ENCODE measurements at regions not wholly inside any gene's neighbourhood (a gene's known extent, or its start where the extent isn't known, plus 50 kb on each side); places are given as distances from the start of the nearest gene placed in this dataset.

DNA sequence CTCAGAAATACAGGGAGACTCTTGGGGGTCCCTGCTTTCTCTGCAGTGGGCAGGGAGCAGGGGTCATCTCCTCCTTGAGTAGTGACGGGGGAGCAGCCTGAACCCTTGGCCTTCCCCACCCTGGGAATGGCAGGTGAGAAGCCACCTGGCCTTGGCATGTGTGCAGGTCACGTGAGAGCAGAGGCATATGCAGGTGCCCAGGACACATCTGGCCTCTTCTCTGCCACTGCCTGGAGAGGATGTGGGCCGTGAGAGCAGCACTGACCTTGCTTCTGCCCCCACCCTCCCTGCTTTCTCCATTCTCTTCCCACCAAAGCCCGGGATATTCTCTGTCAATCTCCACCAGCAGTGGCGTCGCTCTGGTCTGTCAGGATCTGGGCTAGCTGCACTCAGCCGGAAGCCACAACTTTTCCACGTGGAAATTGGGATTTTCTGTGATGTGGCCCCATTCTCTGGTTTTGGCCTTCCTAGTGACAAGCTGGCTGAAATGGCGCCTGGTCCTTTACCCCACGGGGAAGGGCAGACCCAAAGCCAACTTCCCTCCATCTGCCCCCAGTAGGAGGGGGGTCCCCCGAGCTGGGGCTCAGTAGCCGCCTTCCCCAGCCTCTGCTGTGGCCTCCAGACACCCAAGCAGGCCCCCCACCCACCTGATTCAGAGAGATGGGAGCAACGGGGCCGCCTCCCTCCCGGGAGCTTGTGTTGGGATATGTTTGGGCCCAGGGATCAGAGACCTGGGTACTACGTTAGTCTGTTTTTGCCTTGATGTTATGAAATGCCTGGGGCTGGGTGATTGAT lies 70.4 kb upstream of the FCN1 start:
- DNase-seq (ENCODE audit: low spot score), result no peak

GRCh38 chr9:134988706-134989105 lies 71.0 kb upstream of the FCN1 start:
- no peak for DNase-seq (ENCODE audit: low spot score)

DNA sequence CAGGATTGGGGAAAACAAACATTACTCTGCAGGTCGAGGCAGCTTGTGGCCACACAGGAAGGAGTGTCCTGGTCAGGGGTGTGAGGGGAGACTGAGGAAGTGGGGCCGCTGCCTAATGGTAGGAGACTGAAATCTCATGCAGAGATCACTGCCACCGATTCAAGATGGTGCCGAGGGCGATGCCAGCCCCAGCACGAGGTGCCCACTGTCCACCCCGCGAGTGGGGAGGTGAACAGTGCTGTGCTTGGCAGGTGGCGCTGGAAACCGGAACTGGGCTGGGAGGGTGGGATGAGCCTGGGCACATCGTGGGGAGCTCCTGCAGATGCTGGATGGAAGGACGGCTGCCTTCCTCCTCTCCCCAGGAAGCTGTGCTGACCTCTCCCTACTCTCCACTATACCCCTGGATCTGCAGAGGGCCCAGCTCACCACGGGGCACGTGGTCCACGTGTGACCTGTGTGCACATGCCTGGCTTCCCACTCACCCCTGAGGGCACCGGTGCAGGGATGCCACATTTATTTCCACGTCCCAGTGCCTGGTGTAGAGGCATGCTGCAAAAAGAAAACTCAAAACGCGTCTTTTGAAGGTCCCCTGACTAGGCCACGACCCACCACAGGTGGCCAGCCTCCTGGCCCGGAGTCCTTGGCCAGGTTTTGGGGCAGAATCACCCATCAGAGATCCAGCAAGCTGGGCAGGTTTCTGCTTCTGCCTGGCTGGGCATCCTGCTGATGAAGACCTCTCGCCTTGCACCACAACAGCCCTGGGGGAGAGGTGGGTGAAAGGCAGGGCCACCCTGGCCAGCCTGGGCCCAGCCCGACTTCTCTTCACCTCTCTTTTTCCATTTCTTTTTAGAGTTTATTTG lies 71.7 kb upstream of the FCN1 start:
- DNase-seq (ENCODE audit: low spot score), result no peak

- DNase-seq (ENCODE audit: low spot score), result no peak
These were observed 74.4 kb upstream of the FCN1 start for GRCh38 chr9:134991808-134992754.

- no peak for DNase-seq (ENCODE audit: low spot score)
These were observed 75.0 kb upstream of the FCN1 start for GRCh38 chr9:134992755-134993124.

DNA sequence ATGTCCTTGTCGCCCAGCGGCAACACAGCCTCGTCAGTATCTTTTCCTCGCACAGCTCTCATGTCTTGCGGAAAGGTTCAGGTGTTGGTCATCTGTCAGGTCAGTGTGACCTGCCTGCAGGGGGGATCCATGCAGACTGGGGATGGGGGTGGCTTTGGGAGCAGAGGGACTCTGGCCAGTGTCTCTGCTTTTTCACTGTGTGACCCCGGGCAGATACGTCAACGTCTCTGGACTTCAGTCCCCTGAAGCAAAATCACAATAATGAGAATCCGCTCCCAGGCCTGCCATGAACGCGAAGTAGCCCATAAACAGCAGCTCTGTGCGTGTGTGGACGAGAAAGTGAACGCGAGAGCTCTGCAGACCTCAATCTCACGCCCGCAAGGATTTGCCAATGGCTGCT lies 75.7 kb upstream of the FCN1 start:
- DNase-seq (ENCODE audit: low spot score), result no peak

DNA sequence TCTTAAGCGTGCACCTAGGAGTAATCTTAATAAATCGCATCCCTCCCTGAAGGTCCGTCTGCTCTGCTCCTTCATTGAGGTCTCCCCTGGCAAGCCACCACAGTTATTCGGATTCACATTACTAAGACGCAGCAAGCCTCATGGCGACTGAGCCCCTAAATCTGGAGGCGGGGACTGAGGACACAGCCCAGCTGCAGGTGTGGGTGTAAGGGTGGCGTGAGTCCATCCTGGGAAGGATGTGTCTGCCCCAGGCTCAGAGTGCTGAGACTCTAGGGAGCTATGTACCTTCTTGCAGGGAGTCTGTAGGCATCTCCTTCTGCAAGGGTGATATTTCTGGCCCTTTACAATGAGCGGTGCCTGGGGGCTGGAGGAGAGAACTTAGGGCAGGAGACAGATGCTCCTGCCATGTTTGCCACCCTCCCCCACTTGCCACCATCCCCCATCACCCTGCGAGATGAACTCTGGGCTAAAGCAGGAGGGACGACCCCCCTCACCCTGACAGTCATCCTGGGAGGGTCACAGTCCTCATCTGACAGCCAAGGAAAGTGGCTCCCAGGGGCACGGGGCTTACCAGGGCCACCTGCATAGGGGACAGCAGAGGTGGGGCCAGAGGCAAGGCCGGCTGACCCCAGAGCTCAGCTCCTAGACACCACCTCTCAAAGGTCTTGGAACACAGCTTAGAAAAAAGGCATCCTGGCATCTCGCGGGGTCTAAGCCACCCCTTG lies 76.4 kb upstream of the FCN1 start:
- DNase-seq (ENCODE audit: low spot score), result no peak

DNA sequence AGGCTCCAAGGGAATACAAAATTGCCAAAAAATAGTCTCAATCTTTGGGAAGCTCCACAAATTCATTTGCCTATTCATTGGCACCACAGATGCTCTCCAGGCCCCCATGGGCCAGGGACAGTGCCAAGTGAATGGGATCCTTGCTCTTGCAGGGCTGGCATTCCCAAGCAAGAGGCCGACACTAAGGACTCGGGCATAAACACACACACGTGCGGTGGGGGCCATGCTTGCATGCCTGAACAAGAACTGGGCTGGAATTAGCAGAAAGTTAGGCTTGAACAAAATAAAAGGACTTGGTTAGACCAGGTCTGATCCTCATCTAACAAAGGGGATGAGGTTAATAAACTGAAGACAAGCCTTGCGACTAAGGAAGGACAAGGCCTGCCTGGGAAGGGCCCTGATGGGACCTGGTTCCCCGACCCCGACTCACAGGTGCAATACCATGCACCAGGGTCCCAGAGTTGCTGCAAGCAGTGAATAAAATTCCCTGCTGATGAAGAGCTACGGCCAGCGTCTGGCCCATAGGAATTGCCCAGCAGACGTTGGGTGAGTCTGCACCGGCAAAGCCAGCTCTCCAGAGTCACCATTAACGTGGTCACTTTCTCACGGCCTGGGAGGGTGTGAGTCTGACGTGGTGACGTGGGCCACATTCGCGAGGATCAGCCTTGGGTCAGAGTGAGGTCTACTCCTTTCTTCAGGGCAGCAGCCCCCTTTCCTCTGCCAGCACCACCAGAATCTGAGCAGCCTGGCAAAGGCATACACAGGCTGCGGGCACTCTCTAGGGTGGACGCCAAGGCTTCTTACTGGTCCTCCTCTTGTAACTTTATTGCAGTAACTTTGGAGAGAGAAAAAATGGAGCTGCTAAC lies 77.4 kb upstream of the FCN1 start:
- no peak for DNase-seq (ENCODE audit: low spot score)

GRCh38 chr9:134995792-134996120 lies 78.0 kb upstream of the FCN1 start:
- DNase-seq (ENCODE audit: low spot score), result no peak

DNA sequence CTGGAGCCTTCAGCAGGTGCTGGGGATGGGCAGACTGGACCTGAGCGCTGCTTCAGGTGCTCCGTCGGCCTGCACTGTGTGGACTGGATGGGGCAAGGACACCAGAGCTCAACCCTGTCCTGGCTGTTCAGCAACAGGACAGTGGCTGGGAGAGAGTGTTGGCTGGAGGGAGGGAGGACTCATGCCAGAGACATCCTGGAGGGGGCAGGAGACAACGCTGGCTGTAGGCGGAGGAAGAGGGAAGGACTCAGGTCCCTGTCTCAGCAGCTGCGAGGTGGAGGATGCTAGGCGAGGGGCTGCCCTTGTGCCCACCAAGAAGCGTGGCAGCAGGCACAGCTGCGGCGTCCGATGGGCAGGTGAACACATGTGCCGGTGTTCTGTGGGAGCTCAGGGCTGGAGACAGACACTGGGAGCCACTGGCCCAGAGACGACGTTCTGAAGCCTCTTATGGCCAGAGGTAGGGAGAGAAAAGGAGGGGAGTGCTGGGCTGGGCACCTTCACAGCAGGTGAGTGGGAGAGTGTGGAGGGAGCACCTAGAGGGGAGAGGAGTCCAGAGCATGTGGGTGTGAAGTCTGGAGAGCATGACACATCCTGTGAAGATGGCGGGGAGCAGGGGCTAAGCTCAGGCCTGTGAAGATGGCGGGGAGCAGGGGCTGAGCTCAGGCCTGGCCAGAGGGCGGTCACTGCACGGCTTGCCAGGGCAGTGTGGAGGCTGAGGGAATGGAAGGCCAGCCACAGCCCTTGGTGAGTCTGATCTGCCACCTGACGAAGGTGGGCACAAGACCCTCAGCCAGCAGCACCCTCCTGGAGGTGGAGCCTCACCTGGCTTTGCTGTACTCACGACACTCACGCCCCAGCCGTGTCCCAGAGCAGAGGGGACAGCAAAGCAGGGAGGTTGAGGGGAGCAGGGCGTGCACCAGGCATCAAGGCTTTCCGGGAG lies 79.1 kb upstream of the FCN1 start:
- DNase-seq (ENCODE audit: low spot score), result no peak

GRCh38 chr9:135000647-135001245 lies 83.0 kb upstream of the FCN1 start:
- DNase-seq (ENCODE audit: low spot score), result no peak

GRCh38 chr9:135001526-135001925 lies 83.8 kb upstream of the FCN1 start:
- no peak for DNase-seq (ENCODE audit: low spot score)

- no peak for DNase-seq (ENCODE audit: low spot score)
These were observed 84.6 kb upstream of the FCN1 start for GRCh38 chr9:135002336-135002735.

- DNase-seq (ENCODE audit: low spot score), result no peak
These were observed 84.7 kb upstream of the OLFM1 start for GRCh38 chr9:135002802-135003201.

GRCh38 chr9:135004772-135005171 lies 82.7 kb upstream of the OLFM1 start:
- DNase-seq (ENCODE audit: low spot score), result no peak

GRCh38 chr9:135006911-135007570 lies 80.4 kb upstream of the OLFM1 start:
- no peak for DNase-seq (ENCODE audit: low spot score)

DNA sequence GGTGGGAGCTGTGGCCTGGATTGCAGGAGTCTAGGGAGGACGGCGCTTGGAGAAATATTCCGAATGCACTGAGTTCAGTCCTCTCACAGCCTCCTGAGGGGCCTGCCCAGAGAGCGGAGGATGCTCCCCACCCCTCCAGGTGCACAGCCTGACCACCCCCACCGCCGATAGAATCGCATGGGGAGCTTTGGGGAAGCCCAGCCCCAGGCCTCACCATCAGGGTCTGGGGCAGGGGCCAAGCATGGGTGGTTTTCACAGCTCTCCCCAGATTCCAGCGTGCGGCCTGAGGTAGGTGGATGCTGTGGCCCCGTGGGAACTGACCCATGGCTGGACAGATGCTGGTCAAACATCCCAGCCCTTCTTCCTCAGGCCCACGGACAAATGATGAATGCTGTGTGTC lies 79.9 kb upstream of the OLFM1 start:
- no peak for DNase-seq (ENCODE audit: low spot score)

- no peak for DNase-seq (ENCODE audit: low spot score)
These were observed 79.1 kb upstream of the OLFM1 start for GRCh38 chr9:135008416-135008815.

All from RKO (cell line).